B cell (primary cell): ENCODE measurements at regions not wholly inside any gene's neighbourhood (a gene's known extent, or its start where the extent isn't known, plus 50 kb on each side); places are given as distances from the start of the nearest gene placed in this dataset.

ENCODE experiments used
- ATAC-seq: fragments of 200-7000 bp; cut with Tn5 transposase; one replicate; pipeline ENCODE4 v1.10.0; 2021; ENCODE audit warnings: low read depth, mild to moderate bottlenecking, moderate number of reproducible peaks, moderate library complexity
- CTCF ChIA-PET: fragments of 350-600 bp; sonication (Branson Sonifier 250); formaldehyde crosslinking; loops from one replicate; lab custom pipeline; 2021; ENCODE audit warnings: antibody characterized with exemption, inconsistent platforms; lab: Charles Lee
- POLR2A ChIA-PET: fragments of 350-600 bp; sonication (Branson Sonifier 250); formaldehyde crosslinking; loops from one replicate; lab custom pipeline; 2021; ENCODE audit warnings: antibody characterized with exemption; lab: Charles Lee
- DNase-seq: peaks from one replicate; pipeline ENCODE4 v3.0.0; 2013
- H2AFZ ChIP-seq: 2 replicates; pipeline ENCODE4 v1.6.1; 2012; ENCODE audit warnings: mild to moderate bottlenecking, low read depth, low read length; ENCODE audit not compliant: insufficient read depth, poor library complexity, severe bottlenecking
- H3K27ac ChIP-seq, 2 donors: 1 replicate in 1 of 2; 2 replicates in 1 of 2; pipeline ENCODE4 v1.5.1; 2012 to 2013; ENCODE audit warnings: low read length in 2 of 2, mild to moderate bottlenecking in 2 of 2, moderate library complexity in 1 of 2
- H3K27me3 ChIP-seq, 4 experiments: fragments of 200-600 bp in 1 of 4; sonication (generic) in 1 of 4; replicated peaks in 1 of 4; 1 replicate in 2 of 4; 2 replicates in 2 of 4; pipeline versions ENCODE4 v1.6.1 to v1.7.0; 2013 to 2016; ENCODE audit warnings: low read length in 3 of 4, mild to moderate bottlenecking in 2 of 4, mixed read lengths in 1 of 4, moderate library complexity in 1 of 4; ENCODE audit not compliant: insufficient read depth in 4 of 4, control insufficient read depth in 3 of 4; ENCODE audit errors: control extremely low read depth in 1 of 4
- H3K36me3 ChIP-seq, 2 experiments: replicated peaks in 1 of 2; 1 replicate in 1 of 2; 2 replicates in 1 of 2; pipeline versions ENCODE4 v1.6.1 to v1.7.1; 2013; ENCODE audit warnings: low read length in 1 of 2; ENCODE audit not compliant: insufficient read depth in 2 of 2, control insufficient read depth in 1 of 2; ENCODE audit errors: control extremely low read depth in 1 of 2, extremely low read depth in 1 of 2
- H3K4me1 ChIP-seq, 2 donors: fragments of 200-600 bp in 1 of 2; sonication (generic) in 1 of 2; 1 replicate in 1 of 2; 2 replicates in 1 of 2; pipeline versions ENCODE4 v1.5.1 to v1.6.1; 2013 to 2017; ENCODE audit warnings: low read length in 2 of 2; ENCODE audit not compliant: control insufficient read depth in 2 of 2, insufficient read depth in 2 of 2
- H3K4me2 ChIP-seq: replicated peaks from 2 replicates; pipeline ENCODE3; 2012; ENCODE audit warnings: mild to moderate bottlenecking, low read depth, low read length; ENCODE audit not compliant: poor library complexity, severe bottlenecking
- H3K4me3 ChIP-seq, 5 experiments: fragments of 200-600 bp in 1 of 5; sonication (generic) in 1 of 5; 1 replicate in 3 of 5; 2 replicates in 2 of 5; pipeline versions ENCODE4 v1.5.1 to v1.7.0; 2011 to 2016; ENCODE audit warnings: low read length in 4 of 5, mild to moderate bottlenecking in 4 of 5, low read depth in 2 of 5, control low read depth in 1 of 5, moderate library complexity in 1 of 5; ENCODE audit not compliant: insufficient read depth in 1 of 5; ENCODE audit errors: control extremely low read depth in 1 of 5, extremely low read depth in 1 of 5
- H3K79me2 ChIP-seq: fragments of 200-600 bp; sonication (generic); one replicate; pipeline ENCODE4 v1.6.0; 2016; ENCODE audit warnings: low read length; ENCODE audit not compliant: control insufficient read depth, insufficient read depth
- H3K9ac ChIP-seq: fragments of 200-600 bp; sonication (generic); 2 replicates; pipeline ENCODE4 v1.6.1; 2017; ENCODE audit warnings: mild to moderate bottlenecking, low read length, moderate library complexity
- H3K9me3 ChIP-seq, 3 donors: one replicate each; pipeline versions ENCODE4 v1.6.1 to v1.7.1; 2013; ENCODE audit warnings: low read length in 2 of 3; ENCODE audit not compliant: control insufficient read depth in 2 of 3, insufficient read depth in 1 of 3; ENCODE audit errors: control extremely low read depth in 1 of 3
- H4K20me1 ChIP-seq: 2 replicates; pipeline ENCODE4 v1.6.0; 2012; ENCODE audit warnings: mild to moderate bottlenecking, low read length; ENCODE audit not compliant: insufficient read depth, control insufficient read depth, poor library complexity, severe bottlenecking
- H3K27ac Mint-ChIP-seq: one replicate; pipeline ENCODE4 v1.8.0; 2021; ENCODE audit warnings: mixed read lengths
- H3K27me3 Mint-ChIP-seq: one replicate; pipeline ENCODE4 v1.8.0; 2021; ENCODE audit warnings: mixed read lengths
- H3K4me1 Mint-ChIP-seq: one replicate; pipeline ENCODE4 v1.8.0; 2021; ENCODE audit warnings: mixed read lengths
- H3K4me3 Mint-ChIP-seq: one replicate; pipeline ENCODE4 v1.8.0; 2021; ENCODE audit warnings: mixed read lengths
- H3K9me3 Mint-ChIP-seq: one replicate; pipeline ENCODE4 v1.8.0; 2022; ENCODE audit warnings: mixed read lengths; ENCODE audit not compliant: insufficient read depth
- EZH2 ChIP-seq: IDR thresholded peaks from 2 replicates; pipeline ENCODE4 v1.6.1; 2012; ENCODE audit warnings: borderline replicate concordance, low read depth, mild to moderate bottlenecking, moderate library complexity, low read length; ENCODE audit not compliant: insufficient read depth, poor library complexity, severe bottlenecking
- WGBS: methylation state at CpG from one replicate; pipeline ENCODE4 v1.1.5; 2013; ENCODE audit warnings: missing lambda C conversion rate; ENCODE audit not compliant: insufficient coverage; 5-methylcytosine and 5-hydroxymethylcytosine counted together
- intact Hi-C: fragments of 100-400 bp; cut with micrococcal nuclease; formaldehyde crosslinking; loops from one replicate; pipeline ENCODE4 v1.10.0; 2022
- TF ChIP-seq, protein P1 (sequence below): fragments of 200-600 bp; IDR thresholded peaks from one replicate; pipeline ENCODE4 v1.8.0; 2022; ENCODE audit warnings: antibody characterized with exemption, mild to moderate bottlenecking

- Histone ChIP-seq H4K20me1 (no peaks in the 10 kb centered on the region), H3K4me1 (no peaks in the 10 kb centered on the region), H3K4me3 (no peak overlapping the region), H3K27ac (no peak overlapping the region), H2AFZ (no peak overlapping the region), H3K36me3 (no peaks in the 10 kb centered on the region), H3K79me2 (no peaks in the 10 kb centered on the region), H3K4me2 (no peak overlapping the region), H3K9ac (no peak overlapping the region), H3K27me3 (peaks cover 0 to 3% (median 0%) of the 10 kb centered on the region in 4 experiments), H3K9me3 (no peaks in the 10 kb centered on the region)
- TF ChIP-seq EZH2: no peak
- TF ChIP-seq, protein P1, sequence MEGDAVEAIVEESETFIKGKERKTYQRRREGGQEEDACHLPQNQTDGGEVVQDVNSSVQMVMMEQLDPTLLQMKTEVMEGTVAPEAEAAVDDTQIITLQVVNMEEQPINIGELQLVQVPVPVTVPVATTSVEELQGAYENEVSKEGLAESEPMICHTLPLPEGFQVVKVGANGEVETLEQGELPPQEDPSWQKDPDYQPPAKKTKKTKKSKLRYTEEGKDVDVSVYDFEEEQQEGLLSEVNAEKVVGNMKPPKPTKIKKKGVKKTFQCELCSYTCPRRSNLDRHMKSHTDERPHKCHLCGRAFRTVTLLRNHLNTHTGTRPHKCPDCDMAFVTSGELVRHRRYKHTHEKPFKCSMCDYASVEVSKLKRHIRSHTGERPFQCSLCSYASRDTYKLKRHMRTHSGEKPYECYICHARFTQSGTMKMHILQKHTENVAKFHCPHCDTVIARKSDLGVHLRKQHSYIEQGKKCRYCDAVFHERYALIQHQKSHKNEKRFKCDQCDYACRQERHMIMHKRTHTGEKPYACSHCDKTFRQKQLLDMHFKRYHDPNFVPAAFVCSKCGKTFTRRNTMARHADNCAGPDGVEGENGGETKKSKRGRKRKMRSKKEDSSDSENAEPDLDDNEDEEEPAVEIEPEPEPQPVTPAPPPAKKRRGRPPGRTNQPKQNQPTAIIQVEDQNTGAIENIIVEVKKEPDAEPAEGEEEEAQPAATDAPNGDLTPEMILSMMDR: no peak
- Mint-ChIP-seq H3K4me1 (no peaks in the 10 kb centered on the region), H3K4me3 (no peak overlapping the region), H3K27me3 (peaks cover 12% of the 10 kb centered on the region), H3K27ac (no peak overlapping the region), H3K9me3 (no peaks in the 10 kb centered on the region)
- DNase-seq (no peak), ATAC-seq (no peak)
- intact Hi-C loops: no loop called here
- WGBS: no CpG with 5 or more reads among the region's 1 CpG
- ChIA-PET POLR2A (no interaction called here), CTCF (interaction anchor here (1.0 to 1.3 kb wide), 3 partner anchors 9 to 1090 kb away, joined by 3 read pairs; no protein-coding TSS in a partner anchor)
Measured at GRCh38 chr2:225895126-225895525, 495.6 kb downstream of the NYAP2 start.

DNA sequence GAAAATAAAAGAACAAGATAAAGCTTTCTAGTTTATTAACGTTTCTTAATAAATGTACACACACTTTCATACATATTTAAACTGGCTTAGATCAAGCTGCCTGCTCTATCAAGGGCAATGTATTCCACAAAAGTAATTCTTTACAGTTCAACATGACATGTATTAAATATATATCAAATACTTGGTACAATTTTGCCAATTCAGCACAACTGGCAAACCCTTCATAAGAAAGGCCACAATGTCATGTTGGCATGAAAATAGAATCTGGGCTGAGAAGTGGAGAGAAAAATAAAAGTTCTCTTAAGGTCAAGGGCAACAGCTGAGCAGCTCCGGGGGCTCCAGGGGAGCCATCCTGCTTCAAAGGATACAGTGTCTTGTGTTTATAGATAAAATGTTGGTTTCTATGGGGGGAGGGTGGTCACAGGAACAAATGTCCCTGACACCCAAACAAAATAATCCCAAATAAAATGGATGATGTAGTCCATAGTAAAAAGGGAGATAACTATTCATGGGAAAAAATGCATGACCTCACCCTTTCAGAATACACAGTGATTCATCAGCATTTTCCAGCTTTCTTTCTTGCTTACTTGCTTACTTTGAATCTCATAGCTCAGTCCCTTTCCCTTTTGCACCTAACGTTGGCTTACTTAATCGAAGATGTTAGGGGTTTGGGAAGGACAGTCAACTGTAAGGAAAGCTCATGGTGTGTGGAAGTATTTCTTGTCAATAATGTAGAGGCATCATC, 494.9 kb downstream of the NYAP2 start:
- DNase-seq: no peak
- no peak for ATAC-seq
- no peaks in the 10 kb centered on the region for H3K9me3 ChIP-seq
- WGBS: 71% methylated on average over 1 of the region's 4 CpGs
- no peaks in the 10 kb centered on the region for H3K4me1 Mint-ChIP-seq
- H3K9me3 Mint-ChIP-seq: no peaks in the 10 kb centered on the region
- no peaks in the 10 kb centered on the region for H3K79me2 ChIP-seq
- H4K20me1 ChIP-seq: no peaks in the 10 kb centered on the region
- H3K4me3 ChIP-seq: no peak overlapping the region
- H3K4me2 ChIP-seq: no peak overlapping the region
- ChIA-PET CTCF (interaction anchor here (1.0 to 1.3 kb wide), 3 partner anchors 8 to 1091 kb away, joined by 3 read pairs; no protein-coding TSS in a partner anchor), POLR2A (no interaction called here)
- intact Hi-C loops: no loop called here
- H3K9ac ChIP-seq: no peak overlapping the region
- H2AFZ ChIP-seq: no peak overlapping the region
- H3K4me1 ChIP-seq: no peaks in the 10 kb centered on the region
- H3K36me3 ChIP-seq: no peaks in the 10 kb centered on the region
- H3K4me3 Mint-ChIP-seq: no peak overlapping the region
- peaks cover 0 to 3% (median 0%) of the 10 kb centered on the region in 4 experiments for H3K27me3 ChIP-seq
- H3K27ac Mint-ChIP-seq: no peak overlapping the region
- TF ChIP-seq EZH2: no peak
- TF ChIP-seq, protein P1: no peak
- peaks cover 12% of the 10 kb centered on the region for H3K27me3 Mint-ChIP-seq
- H3K27ac ChIP-seq: no peak overlapping the region
